Left renal cortex interstitium (tissue), 4 donors: ENCODE measurements at regions not wholly inside any gene's neighbourhood (a gene's known extent, or its start where the extent isn't known, plus 50 kb on each side); places are given as distances from the start of the nearest gene placed in this dataset.
"Not testable (repeated sequence)": the region's sequence is repeated elsewhere in the genome, so short reads cannot be mapped to it uniquely, and the experiment has no call there.

Source experiments
- DNase-seq, 4 donors: peaks; one replicate each; pipeline ENCODE4 v3.0.0-alpha.2; 2013; ENCODE audit warnings: low read depth in 4 of 4, low spot score in 2 of 4, missing footprints in 1 of 4

DNA sequence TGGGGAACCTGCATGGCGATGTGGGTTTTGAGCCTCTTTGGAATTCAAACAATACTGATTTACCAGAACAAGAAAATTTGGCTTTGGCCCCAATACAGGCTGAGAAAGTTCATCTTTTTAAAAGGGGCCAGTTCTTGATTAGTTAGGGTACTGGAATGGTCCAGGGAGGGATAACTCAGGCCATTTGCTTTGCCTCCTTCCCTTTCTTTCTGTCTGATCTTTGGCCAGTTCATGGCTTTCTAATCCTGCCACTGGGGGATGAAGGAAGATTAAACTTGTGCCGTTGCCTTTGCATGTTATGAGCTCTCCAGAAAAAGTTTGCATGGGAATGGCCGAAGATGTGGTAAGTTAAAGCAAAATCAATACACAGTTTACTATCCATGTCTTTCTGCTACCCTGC is 78.4 kb downstream of the ADAMTS15 start:
- DNase-seq = no peak

DNA sequence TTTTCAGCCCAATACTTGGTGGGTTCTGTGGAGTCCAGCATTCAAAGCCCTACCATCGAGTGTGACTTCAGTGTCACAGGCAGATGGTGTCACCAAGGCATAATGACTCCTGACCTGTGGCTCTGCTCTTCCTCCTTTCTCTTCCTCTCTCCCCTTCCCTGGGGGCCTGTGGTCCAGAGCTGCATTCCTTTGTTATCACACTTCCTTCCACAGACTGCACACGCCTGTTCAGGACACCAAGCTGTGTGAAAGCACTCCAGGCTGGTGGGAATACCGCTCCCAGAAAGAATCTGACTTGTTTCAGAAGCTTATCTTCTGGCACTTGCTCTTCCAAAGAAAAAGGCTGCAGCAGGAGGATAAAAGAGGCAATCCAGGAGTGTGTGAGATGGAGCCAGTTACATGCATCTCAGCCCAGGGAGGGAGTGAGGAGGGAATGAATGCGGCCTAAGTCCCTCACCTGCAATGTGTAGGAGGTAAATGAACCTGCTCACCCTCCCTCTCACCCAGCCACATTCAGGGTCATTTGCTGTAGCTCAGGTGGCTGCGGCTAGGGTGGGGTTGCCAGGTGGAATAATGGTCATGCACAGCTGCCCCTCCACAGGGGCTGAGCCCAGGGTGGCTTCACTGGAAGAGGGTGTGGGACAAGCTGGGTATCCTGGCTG is 79.3 kb downstream of the ADAMTS15 start:
- DNase-seq = no peak

DNA sequence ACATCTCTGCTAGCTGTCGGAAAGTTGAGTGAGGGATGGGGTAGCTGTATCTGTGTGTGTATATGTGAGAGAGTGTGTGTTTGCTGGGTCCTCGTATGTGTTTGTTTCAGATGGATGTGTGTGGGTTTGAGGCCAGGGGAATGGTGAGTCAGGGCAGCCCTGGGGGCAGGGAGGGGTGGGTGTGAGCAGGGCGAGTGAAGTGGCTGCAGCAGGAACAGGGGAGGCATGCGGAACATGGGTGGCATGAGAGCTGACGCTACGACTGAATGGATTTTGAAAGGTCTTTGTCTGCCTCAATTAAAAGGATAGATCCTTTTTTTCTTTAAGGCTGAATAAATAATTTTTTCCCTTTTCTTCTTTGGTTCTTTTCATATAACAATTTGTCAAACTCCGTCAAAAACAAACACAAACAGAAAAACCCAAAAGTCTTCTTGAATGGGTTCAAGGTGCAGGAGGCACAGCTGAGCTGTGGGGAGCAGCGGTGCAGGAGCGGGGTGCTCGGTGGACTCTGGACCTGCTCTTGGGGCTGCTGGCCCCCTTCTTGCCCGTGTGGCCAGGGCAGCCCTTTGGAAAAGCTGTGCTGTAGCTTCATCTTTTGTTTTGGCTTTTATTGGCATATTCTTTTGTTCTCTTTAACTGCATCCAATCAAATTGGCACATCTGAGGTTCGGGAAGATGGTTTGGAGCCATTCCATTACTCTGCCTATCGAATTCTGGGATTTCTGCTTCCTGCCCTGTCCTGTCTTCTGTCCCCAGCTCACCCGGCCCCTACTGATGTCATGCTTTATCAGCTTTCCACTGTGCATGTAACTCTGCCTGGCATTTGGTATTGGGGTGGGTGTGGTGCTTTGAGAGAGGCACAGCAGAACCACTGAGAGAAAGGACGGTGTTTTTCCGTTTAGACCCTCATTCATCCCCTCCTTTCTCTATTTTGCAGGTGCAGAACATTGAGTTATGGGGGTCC is 80.1 kb downstream of the ADAMTS15 start:
- no peak for DNase-seq

DNA sequence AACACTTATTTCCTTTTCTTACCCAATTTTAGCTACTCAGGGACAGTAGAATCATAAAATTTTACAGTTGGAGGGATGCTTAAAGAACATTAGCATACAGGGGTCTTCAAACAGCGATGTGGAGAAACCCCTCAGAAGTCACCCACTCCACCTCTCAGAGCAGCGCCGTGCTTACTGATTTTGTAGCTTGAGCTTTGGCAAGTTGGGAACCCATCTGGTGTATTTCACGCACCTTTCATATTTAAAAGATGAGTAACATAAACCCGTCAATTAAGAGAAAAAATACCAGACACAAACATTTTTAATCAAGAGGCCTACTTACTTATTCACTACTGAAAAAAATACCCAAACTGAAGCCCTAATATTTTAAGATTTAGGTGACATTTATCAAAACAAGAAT is 80.9 kb downstream of the ADAMTS15 start:
- DNase-seq = no peak

DNA sequence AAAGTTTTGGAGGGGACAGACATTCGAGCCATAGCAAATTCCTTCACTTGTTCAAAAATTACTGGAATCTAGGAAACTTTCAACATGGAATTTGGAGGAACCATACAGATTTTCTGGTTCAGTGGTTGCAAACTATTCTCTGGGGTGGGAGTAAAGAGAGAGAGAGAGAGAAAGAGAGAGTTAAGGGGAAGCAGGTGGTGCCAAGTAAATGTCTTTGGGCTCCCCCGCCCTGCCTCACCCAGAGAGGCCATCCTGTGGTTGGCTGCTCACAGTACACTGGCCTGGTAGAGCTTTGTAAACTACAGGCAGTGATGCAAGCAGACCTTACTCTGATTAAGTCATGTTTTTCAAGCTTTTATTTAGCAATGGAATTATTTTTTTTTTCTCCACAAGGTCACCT is 82.6 kb downstream of the ADAMTS15 start:
- DNase-seq = no peak

DNA sequence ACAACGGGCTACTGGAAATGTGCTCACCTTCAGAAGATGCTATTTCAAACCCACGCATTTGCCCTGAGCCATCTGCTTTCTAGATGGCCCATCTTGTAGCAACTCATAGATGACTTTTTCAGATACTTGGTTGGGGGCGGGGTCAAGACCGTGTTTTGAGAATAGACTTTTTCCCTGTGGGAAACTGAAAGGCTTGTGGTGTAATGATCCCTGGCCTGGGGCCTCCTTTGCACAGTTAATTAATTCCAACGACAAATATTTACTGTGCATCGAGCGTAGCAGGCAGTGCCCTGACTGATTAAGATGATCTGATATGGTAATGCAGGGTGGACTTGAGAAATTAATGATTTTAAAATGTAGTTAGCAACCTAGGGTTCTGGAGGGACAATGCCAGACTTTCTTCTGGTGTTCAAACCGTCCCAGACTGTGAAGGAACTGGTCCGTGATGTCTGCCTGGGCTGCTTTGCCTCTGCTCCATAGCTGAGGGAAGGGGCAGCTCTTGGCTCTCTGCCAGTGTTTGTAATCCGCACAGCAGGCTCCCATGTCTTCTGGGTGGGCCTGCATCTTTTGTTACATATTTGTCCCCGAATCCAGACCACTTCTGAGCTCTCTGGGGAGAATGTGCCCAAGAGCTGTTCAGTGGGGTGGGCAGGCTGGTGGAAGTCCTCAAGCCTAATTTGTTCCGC is 84.8 kb downstream of the ADAMTS15 start:
- no peak for DNase-seq

DNA sequence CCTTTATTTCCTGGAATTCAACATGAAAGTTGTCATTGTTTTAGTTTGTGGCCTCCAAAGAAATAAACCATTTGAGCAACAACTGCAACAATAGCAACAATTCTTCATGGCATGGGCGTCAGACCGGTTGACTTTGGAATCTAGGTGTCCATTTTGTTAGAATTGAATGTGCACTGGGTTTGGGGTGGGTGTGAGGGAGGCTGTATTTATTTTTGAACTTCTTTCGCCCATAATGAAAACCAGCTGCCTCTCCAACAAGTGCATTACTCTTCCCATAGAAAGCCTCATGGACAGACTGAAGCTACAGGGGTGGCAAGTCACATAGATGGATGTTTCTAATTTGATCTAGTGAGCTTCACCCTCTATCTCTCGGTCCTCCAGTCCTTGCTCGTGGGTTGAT is 85.4 kb downstream of the ADAMTS15 start:
- no peak for DNase-seq

DNA sequence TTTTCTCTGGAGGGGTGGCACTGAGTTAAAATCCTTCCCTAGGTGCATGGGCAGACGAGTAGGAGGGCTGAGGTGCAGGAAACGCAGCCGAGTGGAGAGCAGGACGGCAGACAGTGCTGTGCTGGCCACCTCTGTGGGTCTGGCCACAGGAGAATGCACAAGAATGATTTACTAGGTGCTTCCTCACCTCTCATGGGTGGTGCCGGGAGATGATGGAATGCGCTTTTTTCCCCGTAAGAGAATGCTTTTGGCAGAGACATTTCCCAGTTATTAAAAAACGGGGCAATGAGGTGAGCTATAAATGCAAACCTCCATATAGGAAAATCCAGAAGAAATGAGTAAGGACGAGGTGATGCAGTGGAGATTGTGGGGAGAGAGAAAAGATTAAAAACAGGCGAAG is 86.1 kb downstream of the ADAMTS15 start:
- no peak for DNase-seq

DNA sequence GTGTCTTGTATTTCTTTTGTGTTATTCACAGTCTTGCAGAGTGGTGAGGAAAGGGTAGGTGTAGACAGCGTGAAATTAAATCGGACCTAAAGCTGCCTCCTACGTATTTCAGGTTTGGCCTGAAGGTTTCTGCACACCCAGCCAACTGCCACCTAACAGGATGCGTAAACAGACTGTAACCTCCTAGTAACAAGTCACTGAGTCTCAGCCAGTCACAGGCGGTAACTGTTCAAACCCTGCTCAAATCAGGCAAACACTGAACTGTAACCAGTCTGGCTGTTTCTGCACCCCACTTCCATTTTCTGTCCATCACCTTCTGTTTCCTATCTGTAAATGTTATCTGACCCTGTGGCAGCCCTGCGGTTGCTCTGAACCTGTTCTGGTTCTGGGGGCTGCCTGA is 87.1 kb downstream of the ADAMTS15 start:
- DNase-seq = no peak

DNA sequence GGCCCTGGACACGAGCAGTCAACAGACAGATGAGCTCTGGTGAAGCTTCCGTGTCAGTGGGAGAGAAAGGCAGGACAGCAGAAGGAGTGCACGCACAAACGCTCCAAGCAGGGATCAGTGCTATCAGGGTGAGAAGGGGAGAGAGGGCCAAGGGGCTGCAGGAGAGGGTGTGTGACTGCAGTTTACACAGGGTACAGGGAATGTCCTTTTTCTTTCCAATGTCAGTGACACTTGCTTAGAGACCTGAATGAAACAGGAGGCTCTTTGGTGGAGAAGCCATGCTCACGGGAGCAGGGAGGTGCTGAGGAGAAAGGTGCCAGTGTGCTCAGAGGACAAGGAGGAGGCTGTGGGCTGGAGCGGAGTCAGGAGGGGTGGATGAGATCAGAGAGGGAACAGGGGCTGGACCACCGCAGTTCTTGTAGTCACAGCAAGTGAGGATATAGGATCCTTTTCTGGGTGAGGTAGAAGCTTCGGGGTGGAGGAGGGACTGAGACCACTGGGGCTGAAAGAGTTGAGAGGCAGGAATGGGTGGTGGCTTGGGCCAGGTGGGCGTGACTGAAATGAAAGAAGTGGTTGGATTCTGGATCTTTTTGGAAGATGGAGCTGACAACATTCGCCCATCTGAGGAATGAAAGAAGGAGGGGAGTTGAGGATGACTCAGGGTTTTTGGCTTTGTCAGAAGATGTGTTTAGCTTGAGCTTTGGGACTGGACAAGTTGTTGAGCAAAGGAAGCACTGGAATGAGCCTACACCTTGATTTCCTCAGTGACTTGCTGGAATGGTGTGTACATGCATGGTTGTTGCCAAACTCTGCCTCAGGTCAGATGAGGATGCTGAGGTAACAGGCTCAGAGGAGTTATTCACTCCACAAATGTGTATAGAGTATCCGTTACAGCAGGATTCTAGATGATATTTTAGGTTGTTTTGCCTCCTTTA is 87.9 kb downstream of the ADAMTS15 start:
- DNase-seq = no peak

DNA sequence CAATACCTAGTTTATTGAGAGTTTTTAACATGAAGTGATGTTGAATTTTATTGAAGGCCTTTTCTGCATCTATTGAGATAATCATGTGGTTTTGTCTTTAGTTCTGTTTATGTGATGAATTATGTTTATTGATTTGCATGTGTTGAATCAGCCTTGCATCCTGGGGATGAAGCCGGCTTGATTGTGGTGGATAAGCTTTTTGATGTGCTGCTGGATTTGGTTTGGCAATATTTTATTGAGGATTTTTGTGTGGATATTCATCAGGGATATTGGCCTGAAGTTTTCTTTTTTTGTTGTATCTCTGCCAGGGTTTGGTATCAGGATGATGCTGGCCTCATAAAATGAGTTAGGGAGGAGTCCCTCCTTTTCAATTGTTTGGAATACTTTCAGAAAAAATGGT is 91.2 kb downstream of the ADAMTS15 start:
- DNase-seq = not testable (repeated sequence)

DNA sequence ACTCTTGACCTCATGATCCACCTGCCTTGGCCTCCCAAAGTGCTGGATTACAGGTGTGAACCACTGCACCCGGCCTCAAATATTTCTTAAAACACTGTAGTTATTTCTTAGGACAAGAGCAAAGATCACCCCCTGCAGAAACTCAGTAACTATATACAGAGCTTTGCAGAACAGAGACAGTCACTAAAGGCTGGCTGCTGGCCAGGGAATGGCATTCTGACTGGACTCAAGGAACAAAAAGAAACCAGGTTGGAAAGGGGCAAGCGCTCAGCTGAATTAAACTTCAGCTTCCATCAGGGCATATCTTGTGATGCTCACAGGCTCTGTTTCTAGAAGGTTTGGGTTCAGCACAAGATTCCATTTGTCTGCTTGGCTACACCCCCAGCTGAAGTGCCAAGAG is 95.8 kb downstream of the ADAMTS15 start:
- no peak for DNase-seq

DNA sequence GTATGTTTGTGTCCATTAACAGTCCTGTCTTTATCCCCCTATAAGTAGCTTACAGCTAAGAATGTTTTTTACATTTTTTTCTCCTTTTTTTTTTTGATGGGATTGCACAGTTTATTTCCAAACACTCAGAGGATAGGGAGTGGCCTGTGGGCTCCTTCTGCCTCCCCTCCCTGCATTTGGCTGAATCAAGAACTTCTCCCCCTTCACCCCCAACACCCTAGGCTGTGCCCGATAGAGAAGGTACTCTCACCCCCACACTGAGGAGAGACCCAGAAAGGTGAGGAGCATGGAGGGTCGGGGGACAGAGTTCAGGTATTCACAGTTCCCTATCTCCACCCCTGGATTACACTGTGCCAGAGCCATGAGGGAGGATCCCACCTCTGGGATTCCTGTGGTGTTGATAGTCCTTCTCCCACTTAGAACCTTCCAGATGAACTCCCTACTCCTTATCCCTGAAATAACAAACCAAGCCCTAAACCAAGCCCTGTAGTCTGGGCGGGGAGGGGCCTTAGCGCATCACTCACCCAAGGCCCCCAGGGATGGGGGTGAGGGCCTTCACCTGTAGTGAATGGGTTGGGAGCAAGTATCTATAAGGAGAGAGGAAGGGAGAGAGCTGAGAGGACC is 97.1 kb downstream of the ADAMTS15 start:
- DNase-seq = no peak

DNA sequence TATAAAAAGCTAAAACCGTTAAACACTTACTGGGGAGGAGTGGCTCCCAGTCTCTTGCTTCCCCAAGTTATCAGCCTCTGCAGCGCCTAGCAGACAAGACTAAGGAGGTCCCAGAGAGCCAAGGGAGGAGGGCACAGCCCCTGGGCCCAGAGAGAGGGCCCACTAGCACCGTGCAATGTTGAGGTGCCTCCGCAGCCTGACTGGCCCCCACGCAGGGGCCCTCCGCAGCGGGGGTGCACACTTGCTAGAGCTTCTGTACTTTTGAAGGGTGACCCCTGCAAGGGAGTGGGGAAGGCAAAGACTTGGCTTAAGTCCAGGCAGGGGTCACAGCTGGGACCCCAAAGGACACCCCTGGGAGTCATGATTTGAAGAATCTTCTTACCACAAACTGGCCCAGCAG is 98.0 kb downstream of the ADAMTS15 start:
- no peak for DNase-seq

DNA sequence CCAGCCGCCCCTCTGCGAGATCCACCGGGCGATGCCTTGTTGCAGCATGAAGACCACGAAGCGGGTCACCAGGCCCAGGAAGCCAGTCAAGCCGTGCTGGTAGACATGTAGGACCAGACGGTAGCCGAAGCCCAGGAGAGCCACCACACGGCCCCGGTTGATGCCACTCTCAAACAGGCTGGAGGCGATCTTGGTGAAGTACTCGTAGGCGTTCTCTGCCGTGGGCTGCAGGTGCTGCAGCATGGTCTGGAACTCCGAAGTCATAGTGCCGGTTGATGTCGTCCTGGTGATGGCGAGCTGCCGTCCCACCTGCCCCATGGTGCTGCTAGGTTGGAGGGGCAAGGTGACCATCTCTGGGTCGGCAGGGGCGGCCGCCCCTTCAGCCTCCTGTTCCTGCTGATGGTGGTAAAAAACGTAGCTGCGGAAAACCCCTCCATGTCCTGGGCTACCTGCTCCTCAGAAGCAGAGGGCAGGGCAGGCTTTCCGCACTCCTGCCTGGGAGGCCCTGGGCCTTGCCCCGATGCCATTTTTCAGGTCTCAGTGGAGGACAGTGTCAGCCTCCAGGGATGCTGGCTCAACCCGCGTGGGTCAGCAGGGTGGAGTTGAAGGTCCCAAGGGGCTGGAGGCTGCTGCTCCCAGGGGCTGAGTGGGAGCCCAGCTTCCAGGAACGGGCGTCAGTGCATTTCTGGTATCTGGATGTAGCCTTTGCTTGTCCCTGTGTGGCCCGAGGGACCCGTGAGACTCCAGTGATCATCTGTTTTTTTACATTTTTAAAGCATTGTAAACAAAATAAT is 98.7 kb downstream of the ADAMTS15 start:
- no peak for DNase-seq

DNA sequence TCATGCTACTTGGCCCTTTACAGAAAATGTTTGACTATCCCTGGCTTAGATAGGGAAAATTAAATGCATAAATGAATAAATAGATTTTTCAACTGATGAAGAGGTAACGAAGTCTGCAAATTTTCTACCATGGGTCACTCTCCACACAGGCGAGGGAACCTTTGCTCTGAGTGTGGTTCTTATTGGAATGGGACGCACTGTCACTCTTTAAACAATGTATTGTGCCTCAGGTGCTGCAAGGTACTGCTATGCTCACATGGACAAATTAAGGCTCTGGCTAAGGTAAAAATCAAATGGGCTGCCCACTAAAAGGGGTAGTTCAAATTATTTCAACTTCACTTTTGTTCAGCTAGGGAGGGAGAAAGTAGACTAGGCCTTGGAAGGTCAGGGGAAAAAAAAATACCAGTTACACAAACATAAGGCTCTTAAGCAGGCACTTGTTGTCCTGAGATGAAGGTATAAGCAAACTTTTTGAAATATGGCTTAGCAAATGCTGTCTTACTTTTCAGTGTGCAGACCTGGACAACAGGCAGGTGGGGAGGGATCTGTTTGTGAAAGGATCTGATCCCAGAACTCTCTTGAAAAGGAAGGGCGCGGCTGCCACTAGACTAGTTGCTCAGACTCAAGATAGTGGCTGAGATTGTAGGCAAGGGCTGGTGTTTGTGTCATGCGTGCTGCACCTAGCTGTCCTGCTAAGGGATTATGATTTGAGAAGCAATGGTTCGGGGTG is 99.5 kb downstream of the ADAMTS15 start:
- no peak for DNase-seq

DNA sequence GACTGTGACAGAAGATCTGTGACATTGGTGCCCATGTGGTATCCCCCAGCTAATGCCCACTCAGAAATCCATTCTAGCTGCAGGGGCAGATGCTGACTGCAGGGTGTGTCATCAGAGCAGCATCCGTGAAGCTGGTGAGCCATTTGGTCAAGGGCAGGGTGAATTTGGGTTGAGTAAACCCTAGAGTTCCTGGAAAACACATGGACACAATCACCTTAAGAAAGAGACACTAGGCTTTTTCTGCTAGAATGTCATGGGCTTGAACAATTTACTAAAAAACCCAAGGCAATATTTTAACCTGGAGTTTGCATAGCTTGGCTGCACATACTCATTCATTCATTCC is 100.0 kb downstream of the ADAMTS15 start:
- no peak for DNase-seq

DNA sequence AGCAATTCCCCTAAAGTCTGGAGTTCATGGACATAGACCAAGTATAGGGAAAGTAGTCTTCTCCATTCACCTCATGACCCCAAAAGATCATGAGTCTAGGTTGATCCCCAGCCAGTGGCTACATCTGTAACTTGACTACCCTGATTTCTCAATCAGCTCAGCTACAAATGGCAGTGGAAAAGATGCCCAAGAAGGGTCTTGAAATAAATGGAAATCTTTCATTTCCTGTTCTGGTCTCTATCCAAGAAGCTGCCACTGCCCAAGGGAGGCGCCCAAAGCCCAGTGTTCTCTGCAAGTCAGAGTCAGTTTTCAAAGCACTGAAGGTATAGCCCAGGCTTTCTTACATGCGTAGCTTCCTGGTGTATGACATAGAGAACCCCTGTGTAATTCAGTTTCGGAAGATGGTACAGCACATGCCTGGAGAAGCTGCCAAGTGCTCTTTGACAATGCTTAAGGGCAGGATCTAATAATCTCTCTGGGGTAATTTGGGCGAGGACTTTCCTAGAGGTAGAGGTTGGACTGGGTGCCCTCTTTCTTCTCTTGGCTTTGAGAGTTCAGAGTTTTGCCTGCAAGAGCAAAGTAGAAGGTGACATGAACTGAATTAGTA is 101.1 kb downstream of the ADAMTS15 start:
- no peak for DNase-seq
